ENCODE measurements at regions not wholly inside any gene's neighbourhood (a gene's known extent, or its start where the extent isn't known, plus 50 kb on each side); places are given as distances from the start of the nearest gene placed in this dataset.

- DNase-seq: no peak
Observed at GRCh38 chr1:80075351-80075750, 1068.8 kb upstream of the ADGRL4 start.

GRCh38 chr1:80072563-80072962 lies 1066.0 kb upstream of the ADGRL4 start:
- no peak for DNase-seq

- DNase-seq: peak; percentile 51
Observed at GRCh38 chr1:80066060-80066459, 1059.5 kb upstream of the ADGRL4 start.

GRCh38 chr1:80064524-80064923 lies 1058.0 kb upstream of the ADGRL4 start:
- DNase-seq: no peak

GRCh38 chr1:80059940-80060339 lies 1053.4 kb upstream of the ADGRL4 start:
- no peak for DNase-seq

- DNase-seq: peak; percentile 11
Observed at GRCh38 chr1:80056179-80056578, 1049.6 kb upstream of the ADGRL4 start.

GRCh38 chr1:80054129-80054528 lies 1047.6 kb upstream of the ADGRL4 start:
- peak; percentile 100 for DNase-seq

- DNase-seq: no peak
Observed at GRCh38 chr1:80053613-80054012, 1047.1 kb upstream of the ADGRL4 start.

GRCh38 chr1:80050523-80050922 lies 1044.0 kb upstream of the ADGRL4 start:
- peak; percentile 97 for DNase-seq

GRCh38 chr1:80050085-80050484 lies 1043.6 kb upstream of the ADGRL4 start:
- peak; percentile 99 for DNase-seq

GRCh38 chr1:80048716-80049115 lies 1042.2 kb upstream of the ADGRL4 start:
- DNase-seq: no peak

- DNase-seq: no peak
Observed at GRCh38 chr1:80047791-80048190, 1041.3 kb upstream of the ADGRL4 start.

GRCh38 chr1:80044662-80045061 lies 1038.1 kb upstream of the ADGRL4 start:
- no peak for DNase-seq

- no peak for DNase-seq
Observed at GRCh38 chr1:80036690-80037432, 1030.3 kb upstream of the ADGRL4 start.

GRCh38 chr1:80023358-80023757 lies 1016.8 kb upstream of the ADGRL4 start:
- DNase-seq: no peak

- no peak for DNase-seq
Observed at GRCh38 chr1:80021891-80022290, 1015.4 kb upstream of the ADGRL4 start.

- DNase-seq: no peak
Observed at GRCh38 chr1:80018348-80018747, 1011.8 kb upstream of the ADGRL4 start.

GRCh38 chr1:80008934-80009333 lies 1002.4 kb upstream of the ADGRL4 start:
- DNase-seq: no peak

- DNase-seq: no peak
Observed at GRCh38 chr1:80003250-80003649, 996.7 kb upstream of the ADGRL4 start.

GRCh38 chr1:79988401-79988800 lies 981.9 kb upstream of the ADGRL4 start:
- no peak for DNase-seq

- DNase-seq: peak; percentile 12
Observed at GRCh38 chr1:79982211-79982610, 975.7 kb upstream of the ADGRL4 start.

GRCh38 chr1:79981481-79981880 lies 975.0 kb upstream of the ADGRL4 start:
- no peak for DNase-seq

GRCh38 chr1:79979346-79979745 lies 972.8 kb upstream of the ADGRL4 start:
- no peak for DNase-seq

- DNase-seq: no peak
Observed at GRCh38 chr1:79976287-79976686, 969.8 kb upstream of the ADGRL4 start.

- no peak for DNase-seq
Observed at GRCh38 chr1:79974659-79975058, 968.1 kb upstream of the ADGRL4 start.
